MM.1S (cell line): ENCODE measurements at regions not wholly inside any gene's neighbourhood (a gene's known extent, or its start where the extent isn't known, plus 50 kb on each side); places are given as distances from the start of the nearest gene placed in this dataset.

Source experiments
- DNase-seq: peaks from one replicate; pipeline ENCODE4 v3.0.0-alpha.2; 2015
- H2AFZ ChIP-seq: fragments of 300-600 bp; sonication (generic); 2 replicates; pipeline ENCODE4 v1.6.0; 2016; ENCODE audit warnings: antibody characterized with exemption, low read length
- H3F3A ChIP-seq: fragments of 300-600 bp; sonication (generic); 2 replicates; pipeline ENCODE4 v1.6.1; 2016; ENCODE audit warnings: mild to moderate bottlenecking, antibody characterized with exemption, low read length, moderate library complexity, mixed read lengths; ENCODE audit not compliant: insufficient read depth
- H3K27ac ChIP-seq: fragments of 300-600 bp; sonication (generic); 2 replicates; pipeline ENCODE4 v1.5.1; 2016; ENCODE audit warnings: mild to moderate bottlenecking, low read length
- H3K27me3 ChIP-seq: fragments of 300-600 bp; sonication (generic); replicated peaks from 2 replicates; pipeline ENCODE4 v1.6.0; 2016; ENCODE audit warnings: low read length; ENCODE audit not compliant: insufficient read depth
- H3K36me3 ChIP-seq: fragments of 300-600 bp; sonication (generic); replicated peaks from 2 replicates; pipeline ENCODE4 v1.6.1; 2016; ENCODE audit warnings: mild to moderate bottlenecking, low read length, mixed read lengths; ENCODE audit not compliant: insufficient read depth
- H3K4me1 ChIP-seq: fragments of 300-600 bp; sonication (generic); 2 replicates; pipeline ENCODE4 v1.6.1; 2016; ENCODE audit warnings: low read length, mixed read lengths
- H3K4me2 ChIP-seq: fragments of 300-600 bp; sonication (generic); 2 replicates; pipeline ENCODE4 v1.6.0; 2016; ENCODE audit warnings: low read depth, low read length
- H3K4me3 ChIP-seq: fragments of 300-600 bp; sonication (generic); 2 replicates; pipeline ENCODE4 v1.5.1; 2016; ENCODE audit warnings: low read length, mixed read lengths
- H3K79me2 ChIP-seq: fragments of 300-600 bp; sonication (generic); 2 replicates; pipeline ENCODE4 v1.6.1; 2016; ENCODE audit warnings: mixed run types, low read length, mixed read lengths
- H3K9ac ChIP-seq: fragments of 300-600 bp; sonication (generic); 2 replicates; pipeline ENCODE4 v1.6.1; 2016; ENCODE audit warnings: low read length, mixed read lengths
- H3K9me2 ChIP-seq: fragments of 300-600 bp; sonication (generic); replicated peaks from 2 replicates; pipeline ENCODE4 v1.6.1; 2016; ENCODE audit warnings: mild to moderate bottlenecking, low read length, mixed read lengths; ENCODE audit not compliant: insufficient read depth
- H3K9me3 ChIP-seq: fragments of 300-600 bp; sonication (generic); replicated peaks from 2 replicates; pipeline ENCODE4 v1.6.1; 2016; ENCODE audit warnings: mild to moderate bottlenecking, low read length, mixed read lengths; ENCODE audit not compliant: insufficient read depth
- H4K20me1 ChIP-seq: fragments of 300-600 bp; sonication (generic); 2 replicates; pipeline ENCODE4 v1.6.1; 2016; ENCODE audit warnings: mild to moderate bottlenecking, low read length, moderate library complexity, mixed read lengths; ENCODE audit not compliant: insufficient read depth
- CTCF ChIP-seq: fragments of 300-600 bp; sonication (generic); IDR thresholded peaks from 2 replicates; pipeline ENCODE4 v1.5.1; 2016; ENCODE audit warnings: antibody characterized with exemption, low read length, mixed read lengths
- EZH2 ChIP-seq: fragments of 300-600 bp; sonication (generic); optimal IDR thresholded peaks from 2 replicates; pipeline ENCODE3; 2017; ENCODE audit warnings: low read depth, mild to moderate bottlenecking, antibody characterized with exemption, low read length, mixed read lengths
- EZH2phosphoT487 ChIP-seq: fragments of 300-600 bp; sonication (generic); IDR thresholded peaks from 2 replicates; pipeline ENCODE4 v1.6.1; 2018; ENCODE audit warnings: antibody characterized with exemption, low read length

- TF ChIP-seq EZH2 (no peak), EZH2phosphoT487 (no peak)
- Histone ChIP-seq H4K20me1 (no peaks in the 10 kb centered on the region), H2AFZ (no peak overlapping the region), H3K4me1 (peaks cover 70% of the 10 kb centered on the region), H3K27ac (no peak overlapping the region), H3K4me2 (no peak overlapping the region), H3K9me3 (no peaks in the 10 kb centered on the region), H3K9ac (no peak overlapping the region), H3K36me3 (no peaks in the 10 kb centered on the region), H3K9me2 (no peaks in the 10 kb centered on the region), H3K4me3 (no peak overlapping the region), H3K27me3 (no peaks in the 10 kb centered on the region), H3F3A (peaks cover 27% of the 10 kb centered on the region), H3K79me2 (no peaks in the 10 kb centered on the region)
- DNase-seq: no peak
These were observed 155.1 kb upstream of the RASGEF1B start for GRCh38 chr4:81626851-81627250.

GRCh38 chr4:81625422-81626417, 154.0 kb upstream of the RASGEF1B start:
- no peak overlapping the region for H3K4me3 ChIP-seq
- peaks cover 72% of the 10 kb centered on the region for H3K4me1 ChIP-seq
- H3K9me2 ChIP-seq: no peaks in the 10 kb centered on the region
- H2AFZ ChIP-seq: no peak overlapping the region
- TF ChIP-seq CTCF: no peak
- no peak for TF ChIP-seq EZH2phosphoT487
- no peak for TF ChIP-seq EZH2
- H3K36me3 ChIP-seq: no peaks in the 10 kb centered on the region
- H4K20me1 ChIP-seq: no peaks in the 10 kb centered on the region
- no peaks in the 10 kb centered on the region for H3K27me3 ChIP-seq
- H3F3A ChIP-seq: peaks cover 20% of the 10 kb centered on the region
- no peak overlapping the region for H3K9ac ChIP-seq
- peak overlapping the region; percentile 44; the same call in 1 of the 2 replicates for H3K27ac ChIP-seq
- DNase-seq: peak; percentile 42
- no peaks in the 10 kb centered on the region for H3K9me3 ChIP-seq
- H3K4me2 ChIP-seq: peak overlapping the region; percentile 55; the same call in 1 of the 2 replicates
- H3K79me2 ChIP-seq: no peaks in the 10 kb centered on the region

- H3K36me3 ChIP-seq: no peaks in the 10 kb centered on the region
- no peak for DNase-seq
- no peaks in the 10 kb centered on the region for H3K9me2 ChIP-seq
- H2AFZ ChIP-seq: no peak overlapping the region
- no peaks in the 10 kb centered on the region for H4K20me1 ChIP-seq
- TF ChIP-seq CTCF (no peak), EZH2phosphoT487 (no peak), EZH2 (no peak)
- H3K4me3 ChIP-seq: no peak overlapping the region
- H3K9ac ChIP-seq: no peak overlapping the region
- H3K79me2 ChIP-seq: no peaks in the 10 kb centered on the region
- no peak overlapping the region for H3K4me2 ChIP-seq
- H3F3A ChIP-seq: peaks cover 16% of the 10 kb centered on the region
- no peaks in the 10 kb centered on the region for H3K9me3 ChIP-seq
- H3K27me3 ChIP-seq: no peaks in the 10 kb centered on the region
- H3K4me1 ChIP-seq: peaks cover 56% of the 10 kb centered on the region
- H3K27ac ChIP-seq: no peak overlapping the region
These were observed 151.7 kb upstream of the RASGEF1B start for GRCh38 chr4:81623434-81623833.
